SU-DHL-6 (cell line): ENCODE measurements at regions not wholly inside any gene's neighbourhood (a gene's known extent, or its start where the extent isn't known, plus 50 kb on each side); places are given as distances from the start of the nearest gene placed in this dataset.

Source experiments
- H2AFZ ChIP-seq: fragments of 200-600 bp; sonication (generic); 2 replicates; pipeline ENCODE4 v1.6.1; 2014; ENCODE audit warnings: low read depth, mild to moderate bottlenecking, moderate library complexity, mixed read lengths, antibody characterized with exemption, low read length; ENCODE audit not compliant: severe bottlenecking
- H3F3A ChIP-seq: fragments of 200-600 bp; shearing (Covaris generic); 2 replicates; pipeline ENCODE4 v1.6.0; 2016; ENCODE audit warnings: antibody characterized with exemption, mild to moderate bottlenecking; ENCODE audit not compliant: insufficient read depth
- H3K27ac ChIP-seq: fragments of 200-600 bp; sonication (generic); 2 replicates; pipeline ENCODE4 v1.5.1; 2016; ENCODE audit warnings: low read depth, mild to moderate bottlenecking, low read length, moderate library complexity, mixed read lengths
- H3K27me3 ChIP-seq: fragments of 200-600 bp; sonication (generic), shearing (Covaris generic); 2 replicates; pipeline ENCODE4 v1.6.0; 2014; ENCODE audit warnings: mild to moderate bottlenecking, low read length
- H3K36me3 ChIP-seq: fragments of 200-600 bp; sonication (generic); 2 replicates; pipeline ENCODE4 v1.6.1; 2014; ENCODE audit warnings: mild to moderate bottlenecking, low read length, mixed read lengths
- H3K4me2 ChIP-seq: fragments of 300-600, 200-600 bp; shearing (Covaris generic), sonication (generic); 2 replicates; pipeline ENCODE4 v1.6.0; 2014; ENCODE audit warnings: low read length, low read depth, mild to moderate bottlenecking; ENCODE audit not compliant: poor library complexity, severe bottlenecking
- H3K4me3 ChIP-seq: fragments of 200-600 bp; sonication (generic); 2 replicates; pipeline ENCODE4 v1.5.1; 2014; ENCODE audit warnings: antibody characterized with exemption, low read length, mild to moderate bottlenecking, mixed read lengths; ENCODE audit not compliant: insufficient read depth, poor library complexity, severe bottlenecking
- H3K79me2 ChIP-seq: fragments of 200-600 bp; sonication (generic); 2 replicates; pipeline ENCODE4 v1.6.1; 2014; ENCODE audit warnings: mild to moderate bottlenecking, low read length, moderate library complexity; ENCODE audit not compliant: insufficient read depth
- H3K9ac ChIP-seq: fragments of 200-600 bp; sonication (generic); 2 replicates; pipeline ENCODE4 v1.7.0; 2014; ENCODE audit warnings: mild to moderate bottlenecking, low read length
- H3K9me2 ChIP-seq: fragments of 200-600 bp; sonication (generic); replicated peaks from 2 replicates; pipeline ENCODE4 v1.6.1; 2014; ENCODE audit warnings: low read length; ENCODE audit not compliant: insufficient read depth
- H3K9me3 ChIP-seq: fragments of 200-600 bp; sonication (generic); 2 replicates; pipeline ENCODE4 v1.6.1; 2014; ENCODE audit warnings: low read length, mixed read lengths; ENCODE audit not compliant: insufficient read depth
- H4K20me1 ChIP-seq: fragments of 200-600 bp; sonication (generic); 2 replicates; pipeline ENCODE4 v1.6.1; 2014; ENCODE audit warnings: low read depth, mild to moderate bottlenecking, antibody characterized with exemption, low read length, moderate library complexity, mixed read lengths
- EZH2phosphoT487 ChIP-seq: fragments of 200-600 bp; sonication (generic), shearing (Covaris generic); conservative IDR thresholded peaks from 2 replicates; pipeline ENCODE4 v1.6.1; 2018; ENCODE audit warnings: mild to moderate bottlenecking, antibody characterized with exemption, low read length, moderate library complexity, mixed read lengths
- TF ChIP-seq, protein P1 (sequence below): fragments of 200-600 bp; sonication (generic); IDR thresholded peaks from one replicate; pipeline ENCODE4 v1.5.1; 2017; ENCODE audit warnings: antibody characterized with exemption, mild to moderate bottlenecking, low read length, moderate library complexity; ENCODE audit not compliant: insufficient read depth, poor library complexity, severe bottlenecking

DNA sequence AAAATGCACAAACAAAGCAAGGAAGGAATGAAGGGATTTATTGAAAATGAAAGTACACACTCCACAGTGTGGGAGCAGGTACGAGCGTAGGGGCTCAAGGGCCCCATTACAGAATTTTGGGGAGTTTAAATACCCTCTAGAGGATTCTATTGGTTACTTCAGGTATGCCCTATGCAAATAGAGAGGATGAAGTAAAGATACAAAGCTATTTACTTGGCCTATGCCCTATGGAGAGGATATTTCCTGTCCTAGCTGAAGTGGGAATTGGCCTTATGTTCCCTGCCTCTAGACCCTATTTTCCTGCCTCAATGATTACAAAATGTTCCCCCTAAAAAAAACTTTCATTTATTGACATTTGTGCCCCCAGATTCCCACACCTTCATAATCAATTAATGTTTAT lies 59.7 kb upstream of the ASIP start:
- no peaks in the 10 kb centered on the region for H3F3A ChIP-seq
- no peak overlapping the region for H2AFZ ChIP-seq
- no peaks in the 10 kb centered on the region for H3K9me3 ChIP-seq
- no peak overlapping the region for H3K4me3 ChIP-seq
- no peaks in the 10 kb centered on the region for H3K36me3 ChIP-seq
- no peaks in the 10 kb centered on the region for H3K27me3 ChIP-seq
- H3K9me2 ChIP-seq: no peaks in the 10 kb centered on the region
- no peaks in the 10 kb centered on the region for H4K20me1 ChIP-seq
- H3K27ac ChIP-seq: no peak overlapping the region
- no peak overlapping the region for H3K9ac ChIP-seq
- no peak overlapping the region for H3K4me2 ChIP-seq
- TF ChIP-seq, protein P1, sequence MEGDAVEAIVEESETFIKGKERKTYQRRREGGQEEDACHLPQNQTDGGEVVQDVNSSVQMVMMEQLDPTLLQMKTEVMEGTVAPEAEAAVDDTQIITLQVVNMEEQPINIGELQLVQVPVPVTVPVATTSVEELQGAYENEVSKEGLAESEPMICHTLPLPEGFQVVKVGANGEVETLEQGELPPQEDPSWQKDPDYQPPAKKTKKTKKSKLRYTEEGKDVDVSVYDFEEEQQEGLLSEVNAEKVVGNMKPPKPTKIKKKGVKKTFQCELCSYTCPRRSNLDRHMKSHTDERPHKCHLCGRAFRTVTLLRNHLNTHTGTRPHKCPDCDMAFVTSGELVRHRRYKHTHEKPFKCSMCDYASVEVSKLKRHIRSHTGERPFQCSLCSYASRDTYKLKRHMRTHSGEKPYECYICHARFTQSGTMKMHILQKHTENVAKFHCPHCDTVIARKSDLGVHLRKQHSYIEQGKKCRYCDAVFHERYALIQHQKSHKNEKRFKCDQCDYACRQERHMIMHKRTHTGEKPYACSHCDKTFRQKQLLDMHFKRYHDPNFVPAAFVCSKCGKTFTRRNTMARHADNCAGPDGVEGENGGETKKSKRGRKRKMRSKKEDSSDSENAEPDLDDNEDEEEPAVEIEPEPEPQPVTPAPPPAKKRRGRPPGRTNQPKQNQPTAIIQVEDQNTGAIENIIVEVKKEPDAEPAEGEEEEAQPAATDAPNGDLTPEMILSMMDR: no peak
- no peak for TF ChIP-seq EZH2phosphoT487
- H3K79me2 ChIP-seq: no peaks in the 10 kb centered on the region

- no peaks in the 10 kb centered on the region for H3K36me3 ChIP-seq
- no peak overlapping the region for H3K9ac ChIP-seq
- H4K20me1 ChIP-seq: no peaks in the 10 kb centered on the region
- H3K9me3 ChIP-seq: no peaks in the 10 kb centered on the region
- H3K27ac ChIP-seq: no peak overlapping the region
- H3K79me2 ChIP-seq: no peaks in the 10 kb centered on the region
- no peak overlapping the region for H3K4me2 ChIP-seq
- H2AFZ ChIP-seq: no peak overlapping the region
- TF ChIP-seq EZH2phosphoT487: no peak
- TF ChIP-seq, protein P1: no peak
- H3K27me3 ChIP-seq: no peaks in the 10 kb centered on the region
- no peaks in the 10 kb centered on the region for H3K9me2 ChIP-seq
- H3F3A ChIP-seq: no peaks in the 10 kb centered on the region
- no peak overlapping the region for H3K4me3 ChIP-seq
These were observed 55.2 kb upstream of the ASIP start for GRCh38 chr20:34185766-34186620.

DNA sequence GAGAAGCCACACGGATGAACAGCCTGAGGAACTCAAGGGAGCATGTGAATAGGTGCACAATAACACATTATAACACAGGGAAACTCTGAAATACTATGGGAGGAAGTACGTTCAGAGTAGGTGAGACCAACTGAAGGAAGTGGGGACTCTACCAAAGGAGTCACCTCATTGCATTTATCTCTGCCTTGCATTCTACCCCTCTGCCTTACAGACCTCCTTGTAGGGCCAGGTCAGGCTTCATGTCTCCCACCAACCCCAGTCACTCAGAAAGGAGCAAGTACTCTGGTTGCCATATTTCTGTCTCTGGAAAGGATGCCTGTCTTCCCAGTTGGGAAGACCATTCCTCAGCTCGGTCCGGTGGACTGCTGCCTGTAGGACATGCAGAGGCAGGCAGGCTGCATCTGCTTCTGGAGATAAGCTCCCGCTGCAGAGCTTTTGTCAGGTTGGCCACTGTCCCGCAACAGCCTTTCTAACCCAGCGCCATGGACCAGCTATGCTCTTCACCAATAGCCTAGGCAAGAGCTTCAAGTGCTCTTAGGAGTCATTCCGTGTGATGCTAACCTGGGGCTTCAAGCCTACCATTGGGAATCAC lies 51.6 kb upstream of the ASIP start:
- no peaks in the 10 kb centered on the region for H3K9me2 ChIP-seq
- H3K27ac ChIP-seq: no peak overlapping the region
- no peak overlapping the region for H3K9ac ChIP-seq
- H3K9me3 ChIP-seq: no peaks in the 10 kb centered on the region
- H2AFZ ChIP-seq: no peak overlapping the region
- TF ChIP-seq, protein P1: no peak
- no peak for TF ChIP-seq EZH2phosphoT487
- H3K36me3 ChIP-seq: no peaks in the 10 kb centered on the region
- no peaks in the 10 kb centered on the region for H4K20me1 ChIP-seq
- H3K4me2 ChIP-seq: no peak overlapping the region
- no peaks in the 10 kb centered on the region for H3K79me2 ChIP-seq
- no peaks in the 10 kb centered on the region for H3F3A ChIP-seq
- no peak overlapping the region for H3K4me3 ChIP-seq
- no peaks in the 10 kb centered on the region for H3K27me3 ChIP-seq
